Thoracic aorta (tissue), 2 donors: ENCODE measurements at regions not wholly inside any gene's neighbourhood (a gene's known extent, or its start where the extent isn't known, plus 50 kb on each side); places are given as distances from the start of the nearest gene placed in this dataset.

Experiments
- ATAC-seq: fragments of 150-250 bp; one replicate; pipeline ENCODE4 v1.8.0; 2017; ENCODE audit warnings: low read depth; ENCODE audit not compliant: insufficient number of reproducible peaks, low FRiP score
- DNase-seq: peaks from one replicate; pipeline ENCODE4 v3.0.0-alpha.2; 2020; ENCODE audit warnings: low spot score
- H3K27ac ChIP-seq, 2 donors: fragments of 200-600 bp; sonication (generic); 1 replicate in 1 of 2; 2 replicates in 1 of 2; pipeline ENCODE4 v1.5.1; 2016; ENCODE audit warnings: mild to moderate bottlenecking in 2 of 2, moderate library complexity in 2 of 2
- H3K27me3 ChIP-seq: fragments of 200-600 bp; sonication (generic); replicated peaks from 2 replicates; pipeline ENCODE4 v1.6.0; 2016; ENCODE audit warnings: mild to moderate bottlenecking; ENCODE audit not compliant: insufficient read depth
- H3K36me3 ChIP-seq: fragments of 200-600 bp; sonication (generic); one replicate; pipeline ENCODE4 v1.5.1; 2016
- H3K4me1 ChIP-seq, 2 donors: fragments of 200-600 bp; sonication (generic); 1 replicate in 1 of 2; 2 replicates in 1 of 2; pipeline versions ENCODE4 v1.5.1 to v1.6.0; 2016; ENCODE audit warnings: low read depth in 2 of 2, mild to moderate bottlenecking in 1 of 2; ENCODE audit not compliant: control insufficient read depth in 1 of 2
- H3K4me3 ChIP-seq: fragments of 200-600 bp; sonication (generic); 2 replicates; pipeline ENCODE4 v1.5.1; 2016; ENCODE audit warnings: mild to moderate bottlenecking
- H3K9me3 ChIP-seq: fragments of 200-600 bp; sonication (generic); 2 replicates; pipeline ENCODE4 v1.5.1; 2016
- TF ChIP-seq, protein P1 (sequence below): fragments of 200-600 bp; sonication (generic); IDR thresholded peaks from one replicate; pipeline ENCODE4 v1.5.1; 2019; ENCODE audit warnings: antibody characterized with exemption

DNA sequence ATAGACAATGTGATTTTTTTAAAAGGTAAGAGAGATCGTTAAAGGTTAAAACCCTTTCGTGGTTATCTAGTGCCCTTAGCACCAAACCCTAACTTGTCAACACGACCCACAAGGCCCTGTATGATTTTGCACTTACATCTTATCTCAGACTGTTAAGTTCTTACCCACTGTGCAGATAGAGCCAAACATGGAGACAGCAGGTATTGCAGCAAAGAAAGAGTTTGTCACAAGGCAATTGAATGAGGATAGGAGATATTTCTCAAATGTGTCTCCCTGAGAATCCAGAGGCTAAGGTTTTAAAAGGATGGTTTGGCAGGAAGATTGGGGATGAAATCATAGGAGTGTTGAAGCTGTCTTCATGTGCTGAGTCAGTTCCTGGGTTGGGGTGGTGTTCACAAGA is 313.4 kb downstream of the AEBP2 start:
- H3K36me3 ChIP-seq = no peaks in the 10 kb centered on the region

DNA sequence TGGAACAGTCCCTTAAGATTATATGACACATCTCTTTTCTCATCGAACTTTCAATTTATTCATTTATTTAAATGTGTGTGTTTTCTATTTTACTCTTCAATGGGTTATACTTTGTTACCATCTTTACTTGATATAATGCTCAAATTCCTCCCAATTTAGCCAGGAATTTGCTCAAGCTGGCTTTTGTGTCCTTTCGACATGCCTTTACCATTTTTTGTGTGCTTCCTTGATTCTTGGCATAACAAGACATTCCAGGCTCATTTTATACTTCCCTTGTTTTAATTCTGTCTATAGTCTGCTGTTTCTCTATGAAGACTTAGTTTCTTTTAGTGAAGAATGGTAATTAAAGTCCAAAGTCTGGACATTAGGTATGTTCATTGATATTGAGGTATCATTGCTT is 315.8 kb downstream of the AEBP2 start:
- Histone ChIP-seq H3K4me3 (no peak overlapping the region), H3K4me1 (peaks cover 11 to 29% of the 10 kb centered on the region in 2 donors), H3K36me3 (no peaks in the 10 kb centered on the region), H3K27ac (no peak overlapping the region), H3K27me3 (no peaks in the 10 kb centered on the region), H3K9me3 (peaks cover 6% of the 10 kb centered on the region)
- DNase-seq = no peak
- TF ChIP-seq, protein P1, sequence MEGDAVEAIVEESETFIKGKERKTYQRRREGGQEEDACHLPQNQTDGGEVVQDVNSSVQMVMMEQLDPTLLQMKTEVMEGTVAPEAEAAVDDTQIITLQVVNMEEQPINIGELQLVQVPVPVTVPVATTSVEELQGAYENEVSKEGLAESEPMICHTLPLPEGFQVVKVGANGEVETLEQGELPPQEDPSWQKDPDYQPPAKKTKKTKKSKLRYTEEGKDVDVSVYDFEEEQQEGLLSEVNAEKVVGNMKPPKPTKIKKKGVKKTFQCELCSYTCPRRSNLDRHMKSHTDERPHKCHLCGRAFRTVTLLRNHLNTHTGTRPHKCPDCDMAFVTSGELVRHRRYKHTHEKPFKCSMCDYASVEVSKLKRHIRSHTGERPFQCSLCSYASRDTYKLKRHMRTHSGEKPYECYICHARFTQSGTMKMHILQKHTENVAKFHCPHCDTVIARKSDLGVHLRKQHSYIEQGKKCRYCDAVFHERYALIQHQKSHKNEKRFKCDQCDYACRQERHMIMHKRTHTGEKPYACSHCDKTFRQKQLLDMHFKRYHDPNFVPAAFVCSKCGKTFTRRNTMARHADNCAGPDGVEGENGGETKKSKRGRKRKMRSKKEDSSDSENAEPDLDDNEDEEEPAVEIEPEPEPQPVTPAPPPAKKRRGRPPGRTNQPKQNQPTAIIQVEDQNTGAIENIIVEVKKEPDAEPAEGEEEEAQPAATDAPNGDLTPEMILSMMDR = no peak
- ATAC-seq = no peak

More for the DNA sequence above, 313.4 kb downstream of the AEBP2 start:
- no peak overlapping the region for H3K27ac ChIP-seq
- H3K27me3 ChIP-seq = no peaks in the 10 kb centered on the region
- no peak overlapping the region for H3K4me3 ChIP-seq
- DNase-seq (no peak), ATAC-seq (no peak)
- H3K9me3 ChIP-seq = peaks cover 6% of the 10 kb centered on the region
- peaks cover 6 to 21% of the 10 kb centered on the region in 2 donors for H3K4me1 ChIP-seq
- TF ChIP-seq, protein P1 = no peak

DNA sequence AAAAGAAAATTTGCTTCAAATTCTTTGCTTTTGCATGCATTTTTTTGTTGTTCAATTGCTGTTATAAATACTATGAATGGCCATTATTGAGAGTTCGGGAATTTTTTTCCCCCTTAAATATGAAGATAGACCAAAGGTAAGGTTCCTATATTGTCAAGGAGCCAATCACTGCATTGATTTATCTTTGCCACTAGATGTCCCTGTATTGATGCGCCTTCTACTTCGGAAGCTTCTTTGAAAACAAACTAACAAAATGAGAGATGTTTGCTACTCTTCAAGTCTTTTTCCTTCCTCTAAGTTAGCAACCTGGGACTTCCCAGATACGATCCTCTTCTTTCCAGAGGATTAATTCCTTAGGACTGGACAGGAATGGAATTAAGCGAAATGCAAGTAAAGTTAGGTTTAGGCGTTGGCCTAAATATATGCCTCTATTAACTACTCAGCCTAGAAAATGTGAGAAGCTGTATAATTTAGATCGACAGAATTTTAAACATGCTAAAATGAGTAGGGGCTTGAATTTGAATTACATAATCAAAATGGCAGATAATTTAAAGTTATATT is 318.1 kb downstream of the AEBP2 start:
- Histone ChIP-seq H3K4me3 (no peak overlapping the region), H3K27me3 (no peaks in the 10 kb centered on the region), H3K9me3 (peaks cover 6% of the 10 kb centered on the region), H3K4me1 (peaks cover 11 to 23% of the 10 kb centered on the region in 2 donors), H3K36me3 (no peaks in the 10 kb centered on the region), H3K27ac (no peak overlapping the region)
- no peak for DNase-seq
- ATAC-seq = no peak
- TF ChIP-seq, protein P1 = peak; percentile 35

DNA sequence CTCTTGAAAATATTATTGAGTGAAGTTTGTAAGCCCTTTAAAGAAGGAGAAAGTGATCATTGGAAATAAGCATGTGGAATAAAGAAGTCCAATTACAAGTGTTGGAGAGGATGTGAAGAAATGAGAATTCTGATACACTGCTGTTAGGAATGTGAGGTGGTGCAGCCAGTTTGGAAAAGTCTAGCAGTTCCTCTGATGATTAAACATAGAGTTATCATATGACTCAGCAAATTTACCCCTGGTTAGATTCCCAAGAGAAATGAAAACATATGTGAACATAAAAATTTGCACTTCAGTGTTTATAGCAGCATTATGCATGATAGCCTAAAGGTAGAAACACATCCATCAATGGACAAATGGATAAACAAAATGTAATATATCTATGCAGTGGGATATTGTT is 319.9 kb downstream of the AEBP2 start:
- DNase-seq (no peak), ATAC-seq (no peak)
- H3K27ac ChIP-seq = no peak overlapping the region
- H3K27me3 ChIP-seq = no peaks in the 10 kb centered on the region
- H3K4me1 ChIP-seq = peaks cover 18 to 35% of the 10 kb centered on the region in 2 donors
- no peaks in the 10 kb centered on the region for H3K9me3 ChIP-seq
- TF ChIP-seq, protein P1 = no peak
- no peak overlapping the region for H3K4me3 ChIP-seq
- H3K36me3 ChIP-seq = no peaks in the 10 kb centered on the region

DNA sequence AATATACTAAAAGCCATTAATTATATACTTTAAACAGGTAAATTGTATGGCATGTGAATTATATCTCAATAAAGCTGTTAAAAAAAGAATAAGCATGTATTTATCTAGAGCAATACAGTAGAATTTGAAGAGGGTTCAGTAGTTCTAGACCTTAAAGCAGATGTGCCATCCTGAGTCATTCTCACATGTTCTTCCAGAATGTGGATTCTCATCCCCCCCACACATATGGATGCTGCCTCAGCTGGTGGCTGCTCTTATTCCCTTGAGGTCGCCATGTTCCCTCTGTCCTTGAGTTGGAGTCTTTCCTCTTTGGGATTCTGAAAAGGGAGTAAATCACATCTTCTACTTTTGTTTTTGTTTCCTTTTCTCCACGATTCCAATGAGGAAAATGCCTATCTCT is 321.3 kb downstream of the AEBP2 start:
- no peak overlapping the region for H3K4me3 ChIP-seq
- H3K4me1 ChIP-seq = peaks cover 23 to 35% of the 10 kb centered on the region in 2 donors
- H3K9me3 ChIP-seq = no peaks in the 10 kb centered on the region
- H3K27ac ChIP-seq = no peak overlapping the region
- no peak for DNase-seq
- no peaks in the 10 kb centered on the region for H3K27me3 ChIP-seq
- TF ChIP-seq, protein P1 = no peak
- H3K36me3 ChIP-seq = no peaks in the 10 kb centered on the region
- no peak for ATAC-seq
